K562 (cell line): ENCODE measurements at regions not wholly inside any gene's neighbourhood (a gene's known extent, or its start where the extent isn't known, plus 50 kb on each side); places are given as distances from the start of the nearest gene placed in this dataset.
A peak's percentile ranks its signal among the peaks of the same experiment; 100 is the strongest.

Experiments used
- ATAC-seq: fragments of 200-7000 bp; cut with Tn5 transposase; 3 replicates; pipeline ENCODE4 v1.9.1; 2020; ENCODE audit warnings: moderate library complexity
- BruUV-seq: library from RNA; stranded (reverse); fragments of 400-500 nt; replicated peaks from 2 replicates; lab custom pipeline; 2021; lab: Mats Ljungman, UMichigan
- CTCF ChIA-PET: fragments of 300-600 bp; formaldehyde crosslinking; extraction: SDS; loops from one replicate; lab custom pipeline; 2021; ENCODE audit warnings: low intra/inter-chr PET ratio; lab: Yijun Ruan, JAX
- POLR2A ChIA-PET: fragments of 300-600, 350-650 bp; sonication (Branson Sonifier 250); formaldehyde crosslinking; extraction: SDS; loops from one replicate; lab custom pipeline; 2021; ENCODE audit warnings: antibody characterized with exemption, inconsistent platforms; lab: Yijun Ruan, JAX
- DNase-seq, 4 experiments: peaks; one replicate each; pipeline versions ENCODE4 v3.0.0 to v3.0.0-alpha.2; 2011 to 2018; ENCODE audit warnings: low spot score in 3 of 4, mixed read lengths in 3 of 4; ENCODE audit errors: extremely low read depth in 1 of 4
- FAIRE-seq: peaks from 2 replicates; lab custom pipeline; 2011; peaks lifted over from hg19 to GRCh38; lab: Jason Lieb, UNC
- H2AFZ ChIP-seq: 2 replicates; pipeline ENCODE4 v1.6.0; 2011; ENCODE audit warnings: low read depth, low read length, control low read depth, inconsistent platforms
- H3K27ac ChIP-seq: fragments of 200-600 bp; 3 replicates; pipeline ENCODE4 v1.8.0; 2011; ENCODE audit warnings: low read depth, mild to moderate bottlenecking, control low read depth, inconsistent platforms, low read length, moderate library complexity, mixed read lengths; ENCODE audit errors: extremely low read depth
- H3K27me3 ChIP-seq, 2 experiments: fragments of 300-600 bp in 1 of 2; 2 replicates in 1 of 2; 3 replicates in 1 of 2; pipeline versions ENCODE4 v1.6.0 to v1.8.0; 2011; ENCODE audit warnings: inconsistent platforms in 2 of 2, low read length in 2 of 2, mild to moderate bottlenecking in 1 of 2, mixed read lengths in 1 of 2, moderate library complexity in 1 of 2; ENCODE audit not compliant: control insufficient read depth in 2 of 2, insufficient read depth in 2 of 2
- H3K36me3 ChIP-seq: fragments of 300-600 bp; 3 replicates; pipeline ENCODE4 v1.8.0; 2011; ENCODE audit warnings: mild to moderate bottlenecking, low read length, inconsistent platforms; ENCODE audit not compliant: control insufficient read depth, insufficient read depth
- H3K4me1 ChIP-seq, 2 experiments: fragments of 200-600 bp in 1 of 2; replicated peaks in 1 of 2; 2 replicates in 1 of 2; 3 replicates in 1 of 2; pipeline versions ENCODE4 v1.5.1 to v1.8.0; 2011; ENCODE audit warnings: inconsistent platforms in 2 of 2, low read length in 2 of 2, mild to moderate bottlenecking in 1 of 2, mixed read lengths in 1 of 2, moderate library complexity in 1 of 2; ENCODE audit not compliant: control insufficient read depth in 2 of 2, insufficient read depth in 2 of 2
- H3K4me2 ChIP-seq: 2 replicates; pipeline ENCODE4 v1.6.1; 2011; ENCODE audit warnings: low read length, control low read depth, inconsistent platforms, mixed read lengths; ENCODE audit not compliant: insufficient read depth
- H3K4me3 ChIP-seq: fragments of 200-600 bp; sonication (generic), shearing (Covaris generic); 2 replicates; pipeline ENCODE4 v1.5.1; 2016; ENCODE audit warnings: control low read depth, inconsistent platforms
- H3K79me2 ChIP-seq: fragments of 200-600 bp; 3 replicates; pipeline ENCODE4 v1.8.0; 2011; ENCODE audit warnings: low read length, inconsistent platforms; ENCODE audit not compliant: control insufficient read depth, insufficient read depth
- H3K9ac ChIP-seq, 2 experiments: 2 replicates each; pipeline versions ENCODE4 v1.6.0 to v1.6.1; 2011; ENCODE audit warnings: low read depth in 2 of 2, low read length in 2 of 2, control low read depth in 1 of 2, inconsistent platforms in 1 of 2, mild to moderate bottlenecking in 1 of 2, mixed read lengths in 1 of 2; ENCODE audit not compliant: insufficient read depth in 1 of 2
- H3K9me1 ChIP-seq: one replicate; pipeline ENCODE4 v1.6.0; 2011; ENCODE audit warnings: inconsistent platforms, mild to moderate bottlenecking, low read length, moderate library complexity; ENCODE audit not compliant: control insufficient read depth, insufficient read depth
- H3K9me3 ChIP-seq: replicated peaks from 2 replicates; pipeline ENCODE4 v1.5.1; 2011; ENCODE audit warnings: low read depth, low read length, inconsistent platforms; ENCODE audit not compliant: control insufficient read depth, insufficient read depth
- H4K20me1 ChIP-seq: replicated peaks from 2 replicates; pipeline ENCODE4 v1.6.1; 2011; ENCODE audit warnings: low read length, inconsistent platforms, mixed read lengths; ENCODE audit not compliant: control insufficient read depth, insufficient read depth
- ARHGAP35 ChIP-seq: fragments of 450-650 bp; IDR thresholded peaks from 2 replicates; pipeline ENCODE4 v1.6.1; 2018; ENCODE audit not compliant: partially characterized antibody
- ATF3 ChIP-seq, 2 experiments: fragments of 450-650 bp in 1 of 2; sonication (generic) in 1 of 2; formaldehyde crosslinking in 1 of 2; IDR thresholded peaks in 1 of 2; conservative IDR thresholded peaks in 1 of 2; 2 replicates each; pipeline versions ENCODE4 v1.6.1 to v1.8.1; 2016 to 2023; ENCODE audit warnings: mild to moderate bottlenecking in 2 of 2, moderate library complexity in 2 of 2, inconsistent platforms in 1 of 2, missing genetic modification reagents in 1 of 2
- CUX1 ChIP-seq: fragments of 200-800 bp; sonication (Bioruptor generic); IDR thresholded peaks from 2 replicates; pipeline ENCODE4 v1.6.1; 2016; ENCODE audit warnings: missing genetic modification characterization, missing compliant biosample characterization
- CXXC5 ChIP-seq: fragments of 250-450 bp; sonication (Bioruptor Pico); IDR thresholded peaks from 2 replicates; pipeline ENCODE4 v1.8.0; 2022; ENCODE audit warnings: inconsistent platforms, mild to moderate bottlenecking, moderate library complexity
- GABPB2 ChIP-seq: fragments of 250-450 bp; sonication (Bioruptor Pico); conservative IDR thresholded peaks from 2 replicates; pipeline ENCODE4 v1.5.1; 2021; ENCODE audit warnings: mild to moderate bottlenecking
- KDM1A ChIP-seq, 2 experiments: fragments of 450-650 bp; IDR thresholded peaks; 2 replicates each; pipeline ENCODE4 v1.6.1; 2016; ENCODE audit warnings: mild to moderate bottlenecking in 2 of 2
- LARP7 ChIP-seq: fragments of 450-650 bp; IDR thresholded peaks from 2 replicates; pipeline ENCODE4 v1.6.1; 2016
- MEIS2 ChIP-seq: fragments of 450-650 bp; IDR thresholded peaks from 2 replicates; pipeline ENCODE4 v1.6.1; 2014; ENCODE audit warnings: mild to moderate bottlenecking; ENCODE audit not compliant: partially characterized antibody
- NCOA1 ChIP-seq: fragments of 450-650 bp; IDR thresholded peaks from 2 replicates; pipeline ENCODE4 v1.6.1; 2016; ENCODE audit warnings: low read depth
- SMARCB1 ChIP-seq: IDR thresholded peaks from 2 replicates; pipeline ENCODE4 v1.6.1; 2011; ENCODE audit warnings: improper control_type of control experiment, low read depth; ENCODE audit not compliant: insufficient read length
- ZNF224 ChIP-seq: sonication (generic); formaldehyde crosslinking; IDR thresholded peaks from 2 replicates; pipeline ENCODE4 v1.8.0; 2022; ENCODE audit warnings: mild to moderate bottlenecking, missing genetic modification reagents
- ZNF232 ChIP-seq: sonication (generic); formaldehyde crosslinking; IDR thresholded peaks from 2 replicates; pipeline ENCODE4 v1.8.0; 2022; ENCODE audit warnings: mild to moderate bottlenecking, missing genetic modification reagents
- ZNF830 ChIP-seq: fragments of 250-450 bp; sonication (Bioruptor Pico); IDR thresholded peaks from 2 replicates; pipeline ENCODE4 v1.5.0; 2021; ENCODE audit warnings: mild to moderate bottlenecking
- WGBS: fragments of 100-300 bp; shearing (Covaris generic); methylation state at CpG from one replicate; pipeline ENCODE4 v1.1.6; 2016; ENCODE audit warnings: low coverage, mixed read lengths; ENCODE audit not compliant: insufficient coverage; ENCODE audit errors: missing lambda C conversion rate; 5-methylcytosine and 5-hydroxymethylcytosine counted together
- in situ Hi-C: fragments of 300-500 bp; cut with MboI; formaldehyde crosslinking; loops from 4 replicates; pipeline ENCODE4 v1.15.0; 2018; ENCODE audit warnings: inconsistent platforms, mixed read lengths
- intact Hi-C: fragments of 100-400 bp; cut with micrococcal nuclease; formaldehyde crosslinking; loops from 2 replicates; pipeline ENCODE4 v1.14.2; 2022
- TF ChIP-seq, protein P1 (sequence below): fragments of 450-650 bp; formaldehyde crosslinking; IDR thresholded peaks from 2 replicates; pipeline ENCODE4 v1.4.0; 2020; ENCODE audit warnings: mild to moderate bottlenecking, mixed read lengths
- TF ChIP-seq, protein P2 (sequence below): sonication (generic); formaldehyde crosslinking; IDR thresholded peaks from 2 replicates; pipeline ENCODE4 v1.9.0; 2022; ENCODE audit warnings: mild to moderate bottlenecking, missing genetic modification reagents

DNA sequence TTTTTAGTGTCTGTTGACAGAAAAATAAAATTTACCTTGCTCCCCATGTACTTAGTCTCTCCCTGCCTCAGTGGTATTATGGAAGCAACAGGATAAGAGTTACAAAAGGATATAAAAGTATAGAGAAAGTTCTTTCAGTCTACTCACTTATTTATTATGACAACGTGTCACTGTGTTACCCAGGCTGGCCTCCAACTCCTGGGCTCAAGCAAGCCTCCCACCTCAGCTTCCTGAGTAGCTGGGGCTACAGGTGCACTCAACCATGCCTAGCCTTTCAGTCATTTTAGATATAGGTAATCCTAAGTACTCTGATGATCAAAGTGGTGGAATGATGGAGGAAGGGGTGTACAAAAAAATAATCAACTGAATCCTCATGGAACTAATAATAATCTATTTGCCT is 215.2 kb upstream of the MKLN1 start (continued):
- no peak for TF ChIP-seq NCOA1
- no peak for TF ChIP-seq SMARCB1

GRCh38 chr7:131115340-131115739 is 212.3 kb upstream of the MKLN1 start:
- ChIA-PET CTCF (no interaction called here), POLR2A (no interaction called here)
- in situ Hi-C loops, result no loop called here
- Histone ChIP-seq H3K9me3 (peaks cover 3% of the 10 kb centered on the region; the same call in 1 of the 2 replicates), H4K20me1 (no peaks in the 10 kb centered on the region), H3K4me3 (no peak overlapping the region), H3K27me3 (peaks cover 4 to 9% of the 10 kb centered on the region in 2 experiments; a peak in 2 of 5 replicates), H3K79me2 (no peaks in the 10 kb centered on the region; the same call in 1 of the 3 replicates), H3K9me1 (no peaks in the 10 kb centered on the region), H3K27ac (no peak overlapping the region), H3K9ac (no peak overlapping the region), H2AFZ (no peak overlapping the region), H3K4me1 (peaks cover 4 to 18% of the 10 kb centered on the region in 2 experiments; a peak in 4 of 5 replicates), H3K4me2 (no peak overlapping the region), H3K36me3 (no peaks in the 10 kb centered on the region)
- BruUV-seq, result no TSS peak
- no peak for ATAC-seq
- no peak for DNase-seq
- WGBS, result 17% methylated on average over 5 of the region's 5 CpGs
- intact Hi-C loops, result no loop called here
- FAIRE-seq, result no peak
- TF ChIP-seq MEIS2 (peak; percentile 75), KDM1A (IDR thresholded peaks at IDR 0.05) (peak in 1 of 2 experiments; percentile 17; a peak in 1 of 4 replicates), LARP7 (no peak), CUX1 (CRISPR knock-in tag) (no peak), ARHGAP35 (no peak), ZNF224 (CRISPR knock-in tag) (no peak), CXXC5 (no peak), GABPB2 (CRISPR knock-in tag) (no peak), ZNF232 (CRISPR knock-in tag) (no peak), ZNF830 (CRISPR knock-in tag) (no peak), ATF3 (IDR thresholded peaks at IDR 0.05) (no peak), ATF3 (CRISPR knock-in tag; conservative IDR thresholded peaks at IDR 0.05) (no peak)
- TF ChIP-seq, protein P1, sequence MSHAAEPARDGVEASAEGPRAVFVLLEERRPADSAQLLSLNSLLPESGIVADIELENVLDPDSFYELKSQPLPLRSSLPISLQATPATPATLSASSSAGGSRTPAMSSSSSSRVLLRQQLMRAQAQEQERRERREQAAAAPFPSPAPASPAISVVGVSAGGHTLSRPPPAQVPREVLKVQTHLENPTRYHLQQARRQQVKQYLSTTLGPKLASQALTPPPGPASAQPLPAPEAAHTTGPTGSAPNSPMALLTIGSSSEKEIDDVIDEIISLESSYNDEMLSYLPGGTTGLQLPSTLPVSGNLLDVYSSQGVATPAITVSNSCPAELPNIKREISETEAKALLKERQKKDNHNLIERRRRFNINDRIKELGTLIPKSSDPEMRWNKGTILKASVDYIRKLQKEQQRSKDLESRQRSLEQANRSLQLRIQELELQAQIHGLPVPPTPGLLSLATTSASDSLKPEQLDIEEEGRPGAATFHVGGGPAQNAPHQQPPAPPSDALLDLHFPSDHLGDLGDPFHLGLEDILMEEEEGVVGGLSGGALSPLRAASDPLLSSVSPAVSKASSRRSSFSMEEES (CRISPR knock-in tag), result peak; percentile 52
- TF ChIP-seq, protein P2, sequence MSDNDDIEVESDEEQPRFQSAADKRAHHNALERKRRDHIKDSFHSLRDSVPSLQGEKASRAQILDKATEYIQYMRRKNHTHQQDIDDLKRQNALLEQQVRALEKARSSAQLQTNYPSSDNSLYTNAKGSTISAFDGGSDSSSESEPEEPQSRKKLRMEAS (CRISPR knock-in tag), result no peak
